K562 (cell line): ENCODE measurements at regions not wholly inside any gene's neighbourhood (a gene's known extent, or its start where the extent isn't known, plus 50 kb on each side); places are given as distances from the start of the nearest gene placed in this dataset.

Experiments
- CEBPG ChIP-seq, 3 experiments: fragments of 200-800 bp in 1 of 3; sonication (Bioruptor generic) in 1 of 3; sonication (generic) in 1 of 3; formaldehyde crosslinking in 1 of 3; IDR thresholded peaks in 2 of 3; conservative IDR thresholded peaks in 1 of 3; 2 replicates each; pipeline versions ENCODE4 v1.6.1 to v1.8.0; 2016 to 2022; ENCODE audit warnings: missing compliant biosample characterization in 2 of 3, missing genetic modification characterization in 2 of 3, mild to moderate bottlenecking in 1 of 3, missing genetic modification reagents in 1 of 3
- CTCF ChIP-seq, 3 experiments: IDR thresholded peaks in 2 of 3; conservative IDR thresholded peaks in 1 of 3; 2 replicates each; pipeline ENCODE4 v1.5.1; 2011 to 2012; ENCODE audit warnings: low read length in 3 of 3, mild to moderate bottlenecking in 3 of 3, control low read depth in 2 of 3, improper control_type of control experiment in 1 of 3, inconsistent platforms in 1 of 3, low read depth in 1 of 3, mixed read lengths in 1 of 3, moderate library complexity in 1 of 3; ENCODE audit not compliant: insufficient read depth in 2 of 3
- MAFK ChIP-seq: IDR thresholded peaks from 2 replicates; pipeline ENCODE4 v1.6.1; 2011; ENCODE audit warnings: low read length, improper control_type of control experiment
- MEF2A ChIP-seq: IDR thresholded peaks from 2 replicates; pipeline ENCODE4 v1.6.1; 2011; ENCODE audit warnings: low read depth, mild to moderate bottlenecking, low read length, moderate library complexity; ENCODE audit not compliant: control insufficient read depth
- NFIC ChIP-seq: fragments of 450-650 bp; IDR thresholded peaks from 2 replicates; pipeline ENCODE4 v1.6.1; 2017; ENCODE audit warnings: mild to moderate bottlenecking, inconsistent platforms
- ZBTB5 ChIP-seq: fragments of 450-650 bp; IDR thresholded peaks from 2 replicates; pipeline ENCODE4 v1.6.1; 2017; ENCODE audit warnings: antibody characterized with exemption
- ZNF232 ChIP-seq: sonication (generic); formaldehyde crosslinking; IDR thresholded peaks from 2 replicates; pipeline ENCODE4 v1.8.0; 2022; ENCODE audit warnings: mild to moderate bottlenecking, missing genetic modification reagents

- TF ChIP-seq ZBTB5 (no peak), MEF2A (no peak), NFIC (no peak), ZNF232 (CRISPR knock-in tag) (no peak), CTCF (IDR thresholded peaks at IDR 0.05 in 2 of 3, conservative IDR thresholded peaks at IDR 0.05 in 1 of 3; ENCODE audit: insufficient read depth in 2 of 3, low read depth in 1 of 3, low read length in 3 of 3) (no peak), MAFK (no peak), CEBPG (CRISPR knock-in tag; IDR thresholded peaks at IDR 0.05) (no peak), CEBPG (tag; conservative IDR thresholded peaks at IDR 0.05 in 1 of 2, IDR thresholded peaks at IDR 0.05 in 1 of 2) (no peak)
Measured at GRCh38 chr2:67216103-67216502, 181.0 kb upstream of the ETAA1 start.
